GM12874 (cell line): ENCODE measurements at regions not wholly inside any gene's neighbourhood (a gene's known extent, or its start where the extent isn't known, plus 50 kb on each side); places are given as distances from the start of the nearest gene placed in this dataset.

Source experiments
- CTCF ChIP-seq: IDR thresholded peaks from 2 replicates; pipeline ENCODE4 v1.5.1; 2011; ENCODE audit warnings: low read depth, mild to moderate bottlenecking, control low read depth, low read length, moderate library complexity; ENCODE audit not compliant: insufficient read depth

DNA sequence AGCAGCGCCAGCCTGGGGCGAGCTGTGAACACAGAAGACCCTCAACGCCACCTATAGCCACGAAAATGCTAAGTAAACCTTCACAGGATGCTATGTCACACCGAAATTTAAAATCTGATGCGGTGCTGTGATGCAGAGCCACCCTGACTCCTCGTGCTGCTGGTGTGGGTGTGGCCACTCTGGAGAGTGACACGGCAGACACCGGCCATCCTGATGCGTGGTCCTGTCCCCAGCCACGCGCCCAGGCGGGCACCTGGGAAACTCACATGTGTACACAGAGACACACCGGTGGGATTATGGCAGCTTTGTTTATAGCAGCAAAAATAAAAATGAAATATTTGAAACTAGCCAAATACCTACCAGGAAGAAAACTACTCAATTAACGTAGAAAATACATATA lies 138.3 kb upstream of the SFSWAP start:
- no peak for TF ChIP-seq CTCF

GRCh38 chr12:131573631-131574394 lies 137.1 kb upstream of the SFSWAP start:
- no peak for TF ChIP-seq CTCF

- TF ChIP-seq CTCF, result no peak
These were observed 136.5 kb upstream of the SFSWAP start for GRCh38 chr12:131574395-131574771.

- no peak for TF ChIP-seq CTCF
These were observed 135.5 kb upstream of the SFSWAP start for GRCh38 chr12:131575371-131575770.

GRCh38 chr12:131577766-131578165 lies 133.1 kb upstream of the SFSWAP start:
- TF ChIP-seq CTCF, result no peak

DNA sequence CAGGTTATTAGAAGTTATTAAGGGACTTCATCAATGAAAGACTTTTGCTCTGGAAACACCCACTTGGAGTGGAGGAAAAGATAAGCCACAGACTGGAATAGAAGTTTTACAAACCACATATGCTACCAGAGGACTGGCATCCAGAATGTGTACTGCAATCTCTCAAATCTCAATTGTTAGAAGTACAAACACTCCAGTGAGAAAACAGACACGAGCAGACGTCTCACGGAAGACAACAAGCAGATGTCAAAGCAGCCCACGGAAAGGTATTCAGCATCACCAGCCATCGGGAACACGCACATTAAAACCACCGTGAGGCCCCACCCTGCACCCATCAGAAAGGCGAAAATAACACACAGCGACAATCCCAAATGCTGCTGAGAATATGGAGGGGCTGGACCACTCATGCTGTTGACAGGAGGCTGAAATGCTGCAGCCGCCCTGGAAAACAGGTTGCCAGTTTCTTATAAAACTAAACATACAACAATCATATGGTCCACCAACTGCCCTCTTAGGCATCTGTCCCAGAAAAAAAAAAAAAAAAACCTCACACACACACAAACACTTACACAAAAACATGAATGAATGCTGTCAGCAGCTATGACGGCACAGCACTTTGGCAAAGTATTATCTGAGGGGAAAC lies 131.9 kb upstream of the SFSWAP start:
- TF ChIP-seq CTCF, result no peak

DNA sequence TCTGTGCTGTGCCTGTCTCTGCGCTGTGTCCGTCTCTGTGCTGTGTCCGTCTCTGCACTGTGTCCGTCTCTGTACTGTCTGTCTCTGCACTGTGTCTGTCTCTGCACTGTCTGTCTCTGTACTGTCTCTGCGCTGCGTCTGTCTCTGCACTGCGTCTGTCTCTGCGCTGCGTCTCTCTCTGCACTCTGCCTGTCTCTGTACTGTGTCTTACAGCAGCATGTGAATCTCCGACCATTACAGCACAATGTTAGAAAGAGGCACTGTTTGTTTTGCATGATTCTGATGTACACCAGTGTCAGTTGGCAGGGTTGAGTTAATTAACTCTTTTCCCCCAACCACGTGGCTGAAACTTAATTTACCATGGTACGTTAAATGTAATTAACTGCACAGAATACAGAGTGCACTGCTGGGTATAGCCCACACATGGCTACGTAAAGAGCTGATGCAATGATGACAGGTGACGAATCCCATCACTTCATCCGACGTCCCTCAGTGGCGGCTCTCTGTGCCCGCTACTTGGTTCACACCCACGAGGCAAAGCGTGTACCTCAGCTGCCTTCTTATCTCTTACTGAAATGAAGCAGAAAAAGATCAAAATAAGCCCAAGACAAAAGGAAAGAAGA lies 127.7 kb upstream of the SFSWAP start:
- TF ChIP-seq CTCF, result no peak
